ENCODE measurements at regions not wholly inside any gene's neighbourhood (a gene's known extent, or its start where the extent isn't known, plus 50 kb on each side); places are given as distances from the start of the nearest gene placed in this dataset.

DNA sequence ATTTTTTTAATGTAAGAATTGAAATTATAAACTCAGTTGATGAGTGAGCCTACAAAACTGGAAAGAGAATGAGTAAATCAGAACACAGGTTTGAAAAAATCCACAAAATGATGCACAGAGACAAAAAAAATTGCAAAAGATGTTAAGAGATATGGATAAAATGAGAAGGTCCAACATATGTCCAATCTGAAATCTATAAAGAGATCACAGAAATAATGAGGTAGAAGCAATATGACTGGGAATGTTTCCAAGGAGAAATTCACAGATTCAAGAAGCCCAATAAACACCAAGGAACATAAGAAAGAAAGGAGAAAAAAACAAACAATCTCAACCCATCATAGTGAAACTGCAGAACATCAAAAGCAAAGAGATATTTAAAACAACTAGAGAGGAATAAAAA lies 288.4 kb upstream of the SLC30A5 start:
- Mint-ChIP-seq H3K4me3 (no peak overlapping the region), H3K36me3 (ENCODE audit: low read depth) (no peaks in the 10 kb centered on the region), H3K27ac (no peak overlapping the region), H3K4me1 (no peaks in the 10 kb centered on the region), H3K27me3 (peaks cover 9% of the 10 kb centered on the region)
- H3K9me3 ChIP-seq (ENCODE audit: control insufficient read depth, low read length, poor library complexity, severe bottlenecking): no peaks in the 10 kb centered on the region
- DNase-seq (no peak), ATAC-seq (no peak)

DNA sequence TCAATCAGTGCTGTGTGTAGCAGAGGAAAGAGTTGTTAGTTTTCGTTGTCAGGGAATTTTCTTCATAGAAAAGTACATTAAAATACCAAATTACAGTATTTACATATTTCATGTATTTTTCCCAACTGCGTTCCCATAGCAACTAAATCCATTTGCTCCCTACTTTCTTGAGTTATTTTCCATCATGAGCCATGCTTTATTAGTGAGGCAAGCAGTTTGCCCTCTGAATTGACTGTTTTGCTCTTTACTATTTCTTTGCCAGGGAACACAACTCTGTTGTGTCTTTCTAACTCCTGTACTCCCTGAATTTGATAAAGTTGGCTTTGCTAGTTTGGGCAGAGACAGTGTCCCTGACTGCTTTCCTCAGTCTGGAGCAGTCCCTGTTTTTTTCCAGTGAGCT lies 276.2 kb upstream of the SLC30A5 start:
- peaks cover 70% of the 10 kb centered on the region for H3K27me3 Mint-ChIP-seq
- no peak overlapping the region for H3K4me3 Mint-ChIP-seq
- H3K9me3 ChIP-seq (ENCODE audit: control insufficient read depth, low read length, poor library complexity, severe bottlenecking): no peaks in the 10 kb centered on the region
- no peak for ATAC-seq
- H3K36me3 Mint-ChIP-seq (ENCODE audit: low read depth): peaks cover 2% of the 10 kb centered on the region
- H3K27ac Mint-ChIP-seq: no peak overlapping the region
- DNase-seq: no peak
- no peaks in the 10 kb centered on the region for H3K4me1 Mint-ChIP-seq

DNA sequence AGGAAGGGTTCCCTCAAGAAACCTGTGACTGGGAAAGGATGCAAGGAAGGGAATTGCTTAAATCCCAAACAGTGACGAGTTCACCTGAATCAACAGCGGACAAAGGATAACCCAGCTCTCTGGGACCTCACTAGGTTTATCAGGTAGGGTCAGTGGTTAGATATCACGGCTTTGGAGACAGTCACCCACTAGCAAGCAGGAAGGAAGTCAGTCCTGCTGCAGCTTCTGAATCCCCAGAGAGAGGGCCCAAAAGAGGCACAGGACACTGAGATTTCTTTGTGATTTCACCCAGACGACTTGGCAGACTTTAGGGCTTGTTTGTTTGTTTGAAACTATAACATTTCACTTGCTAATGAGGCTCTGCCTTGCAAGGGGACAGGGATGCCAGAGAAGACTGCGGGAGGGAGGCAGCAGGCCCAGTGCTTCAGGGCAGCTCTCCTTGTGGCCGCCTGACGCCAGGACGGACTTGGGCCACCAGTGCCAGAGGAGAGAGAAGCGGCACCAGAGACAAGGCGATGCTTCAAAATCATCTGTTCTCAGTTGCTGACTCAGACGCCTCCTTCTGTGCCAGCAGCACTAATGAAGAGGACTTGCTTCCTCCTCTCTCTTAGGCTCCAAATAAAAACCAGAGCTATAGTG lies 275.6 kb upstream of the SLC30A5 start:
- DNase-seq (no peak), ATAC-seq (no peak)
- no peaks in the 10 kb centered on the region for H3K9me3 ChIP-seq (ENCODE audit: control insufficient read depth, low read length, poor library complexity, severe bottlenecking)
- Mint-ChIP-seq H3K4me3 (no peak overlapping the region), H3K27me3 (peaks cover 70% of the 10 kb centered on the region), H3K4me1 (no peaks in the 10 kb centered on the region), H3K27ac (no peak overlapping the region), H3K36me3 (ENCODE audit: low read depth) (peaks cover 2% of the 10 kb centered on the region)

DNA sequence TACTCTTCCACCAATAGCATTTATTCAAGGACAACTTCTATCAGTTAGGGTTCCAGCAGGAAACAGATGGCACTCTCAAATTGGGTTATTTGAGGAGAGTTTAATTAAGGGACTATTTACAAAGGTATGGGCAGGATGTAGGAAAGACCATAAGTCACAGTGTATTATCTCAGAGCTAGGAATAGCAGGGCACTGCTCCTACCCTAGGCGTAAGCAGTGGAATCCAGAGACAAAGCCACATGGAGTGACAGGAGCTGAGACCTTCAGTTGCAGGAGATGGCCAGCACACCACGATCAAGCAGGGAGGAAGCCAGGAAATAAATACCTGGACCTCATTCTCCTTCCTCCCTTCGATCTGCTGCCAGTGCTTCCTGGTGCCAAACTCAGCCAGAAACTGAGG lies 274.9 kb upstream of the SLC30A5 start:
- DNase-seq (no peak), ATAC-seq (no peak)
- no peaks in the 10 kb centered on the region for H3K4me1 Mint-ChIP-seq
- no peaks in the 10 kb centered on the region for H3K9me3 ChIP-seq (ENCODE audit: control insufficient read depth, low read length, poor library complexity, severe bottlenecking)
- no peak overlapping the region for H3K27ac Mint-ChIP-seq
- peaks cover 76% of the 10 kb centered on the region for H3K27me3 Mint-ChIP-seq
- H3K36me3 Mint-ChIP-seq (ENCODE audit: low read depth): peaks cover 2% of the 10 kb centered on the region
- no peak overlapping the region for H3K4me3 Mint-ChIP-seq

DNA sequence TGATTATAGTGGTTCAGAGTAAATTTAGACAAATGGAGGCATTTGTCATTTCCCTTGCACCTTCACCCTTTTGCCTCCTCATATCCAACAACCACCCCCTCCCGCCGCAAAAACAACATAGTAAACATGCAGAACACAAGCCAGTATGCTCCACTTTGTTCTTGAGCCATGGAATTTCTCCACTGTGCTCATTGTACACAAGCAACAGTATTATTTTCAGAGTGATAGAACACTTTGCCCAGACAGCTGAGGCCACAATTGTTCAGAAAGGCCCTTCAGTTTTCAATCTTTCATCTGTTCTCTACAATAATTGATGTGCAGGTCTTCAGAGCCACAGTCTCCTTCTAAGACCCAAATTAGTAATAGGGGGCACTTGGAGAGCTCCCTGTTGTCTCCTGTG lies 272.8 kb upstream of the SLC30A5 start:
- DNase-seq (no peak), ATAC-seq (no peak)
- H3K9me3 ChIP-seq (ENCODE audit: control insufficient read depth, low read length, poor library complexity, severe bottlenecking): no peaks in the 10 kb centered on the region
- H3K27ac Mint-ChIP-seq: no peak overlapping the region
- H3K27me3 Mint-ChIP-seq: peaks cover 65% of the 10 kb centered on the region
- no peaks in the 10 kb centered on the region for H3K4me1 Mint-ChIP-seq
- H3K4me3 Mint-ChIP-seq: no peak overlapping the region
- H3K36me3 Mint-ChIP-seq (ENCODE audit: low read depth): no peaks in the 10 kb centered on the region

DNA sequence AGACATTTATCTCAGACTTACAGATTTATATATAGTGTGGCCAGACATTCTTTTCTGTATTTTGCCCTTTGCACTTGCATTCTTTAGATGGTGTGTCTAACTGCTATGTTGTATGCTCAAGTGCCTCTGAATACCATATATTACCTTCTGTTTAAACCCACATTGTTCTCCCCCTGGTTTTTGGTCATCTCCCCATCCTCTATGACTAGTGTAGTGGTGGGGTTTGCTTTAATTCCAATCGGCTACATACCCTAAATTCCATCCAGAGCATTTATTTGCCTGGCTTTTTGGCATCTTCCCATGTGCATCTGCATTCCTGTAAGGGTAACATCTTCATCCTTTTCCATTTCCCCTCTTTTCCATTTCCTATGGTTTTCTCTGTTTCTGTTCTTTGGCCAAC lies 271.0 kb upstream of the SLC30A5 start:
- Mint-ChIP-seq H3K4me1 (no peaks in the 10 kb centered on the region), H3K27ac (no peak overlapping the region), H3K27me3 (peaks cover 58% of the 10 kb centered on the region), H3K36me3 (ENCODE audit: low read depth) (no peaks in the 10 kb centered on the region), H3K4me3 (no peak overlapping the region)
- no peak for DNase-seq
- ATAC-seq: no peak
- H3K9me3 ChIP-seq (ENCODE audit: control insufficient read depth, low read length, poor library complexity, severe bottlenecking): no peaks in the 10 kb centered on the region

DNA sequence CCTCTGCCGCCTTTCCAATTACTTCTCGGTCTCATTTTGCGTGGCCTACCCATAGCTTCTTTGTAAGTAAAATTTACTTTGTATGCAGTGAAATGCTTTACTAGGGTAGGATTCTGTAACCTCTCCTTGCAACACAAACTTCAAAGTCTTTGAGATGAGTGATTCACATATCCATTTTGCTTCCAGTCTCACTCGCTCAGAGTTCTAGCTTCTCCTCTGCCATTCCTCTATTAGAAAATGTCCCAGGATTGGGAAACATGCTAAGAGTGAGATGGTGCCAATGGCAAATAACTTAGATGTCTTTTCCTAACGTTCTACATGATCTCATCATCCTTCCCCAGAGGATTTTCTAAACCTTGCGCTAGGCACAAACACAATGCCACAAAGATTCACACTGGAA lies 270.5 kb upstream of the SLC30A5 start:
- no peak overlapping the region for H3K4me3 Mint-ChIP-seq
- ATAC-seq (no peak), DNase-seq (no peak)
- H3K4me1 Mint-ChIP-seq: no peaks in the 10 kb centered on the region
- no peaks in the 10 kb centered on the region for H3K9me3 ChIP-seq (ENCODE audit: control insufficient read depth, low read length, poor library complexity, severe bottlenecking)
- H3K27ac Mint-ChIP-seq: no peak overlapping the region
- H3K36me3 Mint-ChIP-seq (ENCODE audit: low read depth): no peaks in the 10 kb centered on the region
- peaks cover 55% of the 10 kb centered on the region for H3K27me3 Mint-ChIP-seq

DNA sequence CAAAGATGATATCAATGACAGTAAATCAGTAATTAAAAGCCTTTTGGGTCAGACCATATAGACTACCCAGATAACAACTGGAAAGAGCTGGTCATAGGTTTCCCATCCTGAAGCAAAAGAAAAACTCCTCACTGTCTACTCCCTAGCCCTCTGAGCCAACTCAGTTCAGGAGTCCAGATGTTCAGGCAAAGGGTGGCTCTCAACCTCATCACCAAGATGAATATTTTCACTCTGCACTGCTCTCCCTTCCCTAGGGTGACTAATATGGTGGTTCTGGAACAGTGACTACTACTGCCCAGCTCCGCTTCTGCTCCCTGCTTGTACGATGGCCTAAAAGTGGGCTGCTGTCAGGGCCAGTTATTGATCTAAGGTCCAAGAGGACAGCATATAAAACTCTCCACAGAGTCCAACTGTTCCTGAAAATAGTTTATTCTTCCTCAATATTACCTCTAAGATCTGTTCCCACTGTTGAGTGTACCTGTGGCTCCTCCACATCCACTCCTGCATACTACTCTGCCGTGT lies 263.4 kb upstream of the SLC30A5 start:
- no peaks in the 10 kb centered on the region for H3K9me3 ChIP-seq (ENCODE audit: control insufficient read depth, low read length, poor library complexity, severe bottlenecking)
- ATAC-seq (no peak), DNase-seq (no peak)
- Mint-ChIP-seq H3K27me3 (peaks cover 20% of the 10 kb centered on the region), H3K4me3 (no peak overlapping the region), H3K27ac (no peak overlapping the region), H3K4me1 (no peaks in the 10 kb centered on the region), H3K36me3 (ENCODE audit: low read depth) (no peaks in the 10 kb centered on the region)

DNA sequence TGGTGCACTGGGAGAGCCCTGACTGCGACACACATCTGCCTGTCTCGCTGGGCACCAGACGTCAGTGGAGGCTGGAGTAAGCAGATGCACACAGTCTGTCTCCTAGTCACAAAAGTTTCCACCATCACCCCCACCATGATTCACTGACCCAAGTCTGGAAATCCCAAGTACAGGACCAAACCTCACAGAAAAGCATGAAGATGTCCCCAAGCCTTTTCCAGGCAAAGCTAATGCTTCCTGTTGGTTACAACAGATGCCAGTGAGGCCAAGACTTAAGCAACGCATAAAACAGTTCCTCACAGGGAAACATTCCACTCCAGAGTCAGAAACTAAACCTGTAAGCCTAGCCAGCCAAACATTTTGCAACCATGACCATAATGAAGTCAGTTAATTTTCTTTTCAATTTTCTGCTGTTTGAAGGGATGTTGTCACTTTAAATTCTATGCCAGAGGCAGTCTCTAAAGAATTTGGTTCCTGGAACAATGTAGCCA lies 259.3 kb upstream of the SLC30A5 start:
- Mint-ChIP-seq H3K27me3 (peaks cover 35% of the 10 kb centered on the region), H3K36me3 (ENCODE audit: low read depth) (no peaks in the 10 kb centered on the region), H3K27ac (no peak overlapping the region), H3K4me1 (no peaks in the 10 kb centered on the region), H3K4me3 (no peak overlapping the region)
- no peaks in the 10 kb centered on the region for H3K9me3 ChIP-seq (ENCODE audit: control insufficient read depth, low read length, poor library complexity, severe bottlenecking)
- ATAC-seq (no peak), DNase-seq (no peak)

DNA sequence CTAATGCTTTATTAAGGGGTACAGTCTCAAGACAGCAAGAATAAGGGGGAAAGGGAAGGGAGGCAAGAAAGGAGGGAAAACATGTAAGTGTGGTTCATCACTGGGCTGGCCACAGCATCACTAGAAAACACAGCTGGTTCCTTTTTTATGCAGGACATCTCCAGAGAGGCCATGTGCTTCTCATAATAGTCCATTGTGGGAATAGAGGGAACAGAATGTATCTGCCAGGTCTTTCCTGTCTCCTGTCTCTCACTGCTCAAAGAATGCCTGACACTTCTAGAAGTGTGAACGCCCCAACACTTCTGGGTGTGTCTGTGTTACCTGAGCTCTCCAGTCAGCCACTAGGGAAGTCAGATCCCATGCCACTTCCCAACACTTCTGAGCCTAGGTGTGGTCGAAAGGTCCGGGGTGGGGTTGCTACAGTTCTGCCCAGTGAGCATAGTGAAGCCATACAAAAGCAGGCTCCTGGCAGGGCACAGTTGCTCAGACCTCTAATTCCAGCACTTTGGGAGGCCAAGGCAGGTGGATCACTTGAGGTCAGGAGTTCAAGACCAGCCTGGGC lies 255.6 kb upstream of the SLC30A5 start:
- no peaks in the 10 kb centered on the region for H3K9me3 ChIP-seq (ENCODE audit: control insufficient read depth, low read length, poor library complexity, severe bottlenecking)
- ATAC-seq (no peak), DNase-seq (no peak)
- Mint-ChIP-seq H3K4me1 (no peaks in the 10 kb centered on the region), H3K36me3 (ENCODE audit: low read depth) (no peaks in the 10 kb centered on the region), H3K4me3 (no peak overlapping the region), H3K27me3 (peaks cover 35% of the 10 kb centered on the region), H3K27ac (no peak overlapping the region)

DNA sequence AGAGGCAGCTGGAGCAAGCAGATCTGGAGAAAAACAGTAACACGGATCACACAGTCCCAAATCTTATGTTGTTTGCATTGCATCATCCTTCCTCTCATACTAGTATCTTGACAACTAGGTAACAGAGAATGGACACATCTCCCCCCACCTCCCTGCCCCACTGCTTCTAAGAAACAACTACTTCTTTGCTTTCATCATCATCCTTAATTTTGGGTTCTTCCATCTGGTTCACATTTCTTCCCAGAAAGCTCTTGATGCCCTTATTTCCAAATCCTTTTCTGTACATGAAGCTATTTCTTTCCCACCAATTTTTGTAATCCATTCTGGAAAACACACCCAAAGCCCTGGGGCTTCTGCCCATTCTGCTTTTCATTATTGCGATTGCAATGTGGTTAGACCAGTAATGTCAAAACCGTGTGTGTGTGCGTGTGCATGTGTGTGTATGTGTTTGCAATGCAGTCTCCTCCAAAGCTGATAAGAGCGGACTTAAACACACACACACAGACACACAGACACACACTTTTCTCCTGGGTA lies 254.7 kb upstream of the SLC30A5 start:
- Mint-ChIP-seq H3K27ac (no peak overlapping the region), H3K4me3 (no peak overlapping the region), H3K36me3 (ENCODE audit: low read depth) (no peaks in the 10 kb centered on the region), H3K27me3 (peaks cover 33% of the 10 kb centered on the region), H3K4me1 (no peaks in the 10 kb centered on the region)
- ATAC-seq (no peak), DNase-seq (no peak)
- no peaks in the 10 kb centered on the region for H3K9me3 ChIP-seq (ENCODE audit: control insufficient read depth, low read length, poor library complexity, severe bottlenecking)

DNA sequence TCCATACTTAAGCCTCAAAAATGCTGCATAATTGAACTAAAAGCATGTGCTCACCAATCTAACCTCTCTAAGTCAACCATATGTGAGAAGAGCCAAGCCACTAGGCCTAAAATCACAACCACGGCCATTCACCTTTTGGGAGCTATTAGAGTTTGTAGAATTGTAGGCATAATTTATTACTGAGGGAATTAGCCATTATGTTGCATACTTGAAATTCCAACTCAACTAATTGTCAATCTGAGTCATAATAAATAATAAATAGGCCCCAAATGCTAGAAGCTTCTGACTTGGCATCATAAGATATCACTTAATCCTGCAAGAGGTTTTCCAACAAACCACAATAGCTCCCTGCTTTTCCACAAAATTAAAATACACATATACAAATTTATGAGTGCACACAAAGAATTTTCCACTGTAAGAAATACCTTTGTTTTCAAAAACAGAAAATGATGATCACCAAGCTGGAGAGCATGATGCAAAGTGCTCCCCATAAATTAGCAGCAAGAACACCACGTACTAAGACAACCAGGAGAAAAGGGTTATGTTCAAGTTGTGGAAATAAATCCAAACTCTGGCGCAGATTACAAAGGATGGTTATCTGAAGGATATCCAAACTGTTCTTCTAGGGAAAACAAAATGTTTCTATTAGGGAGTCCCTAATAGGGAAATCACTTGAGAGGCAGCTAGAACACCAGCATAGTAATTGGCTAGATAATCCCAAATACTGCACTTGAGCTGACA lies 250.0 kb upstream of the SLC30A5 start:
- H3K27ac Mint-ChIP-seq: no peak overlapping the region

DNA sequence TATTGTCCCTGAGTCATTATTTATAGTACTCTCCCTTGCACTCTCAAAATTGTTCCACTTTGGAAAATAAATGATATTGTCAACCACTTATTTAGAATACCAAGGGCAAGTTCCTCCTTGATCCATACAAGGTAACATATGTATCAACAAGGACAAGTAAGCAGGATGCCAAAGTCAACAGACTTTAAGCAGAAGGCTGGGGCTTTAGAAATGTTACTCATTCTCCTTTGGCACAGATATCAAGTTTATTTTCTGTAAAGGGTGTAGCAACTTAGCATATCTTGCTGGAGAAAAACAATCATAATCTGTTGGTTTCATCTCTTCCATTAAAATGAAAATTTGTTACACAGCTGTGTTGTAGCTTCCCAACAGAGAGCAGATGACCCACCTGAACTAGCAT lies 248.7 kb upstream of the SLC30A5 start:
- peaks cover 11% of the 10 kb centered on the region for H3K27me3 Mint-ChIP-seq
- no peak for DNase-seq
- no peak for ATAC-seq
- no peaks in the 10 kb centered on the region for H3K36me3 Mint-ChIP-seq (ENCODE audit: low read depth)
- no peaks in the 10 kb centered on the region for H3K9me3 ChIP-seq (ENCODE audit: control insufficient read depth, low read length, poor library complexity, severe bottlenecking)
- no peak overlapping the region for H3K4me3 Mint-ChIP-seq
- H3K27ac Mint-ChIP-seq: no peak overlapping the region
- H3K4me1 Mint-ChIP-seq: peaks cover 2% of the 10 kb centered on the region

More for the DNA sequence above, 250.0 kb upstream of the SLC30A5 start:
- ATAC-seq: no peak
- Mint-ChIP-seq H3K27me3 (peaks cover 15% of the 10 kb centered on the region), H3K4me3 (no peak overlapping the region), H3K36me3 (ENCODE audit: low read depth) (no peaks in the 10 kb centered on the region), H3K4me1 (peaks cover 2% of the 10 kb centered on the region)
- no peaks in the 10 kb centered on the region for H3K9me3 ChIP-seq (ENCODE audit: control insufficient read depth, low read length, poor library complexity, severe bottlenecking)
- DNase-seq: no peak
